ENCODE measurements at regions not wholly inside any gene's neighbourhood (a gene's known extent, or its start where the extent isn't known, plus 50 kb on each side); places are given as distances from the start of the nearest gene placed in this dataset.

GRCh38 chr7:85286446-85286845 lies 99.6 kb upstream of the SEMA3D start:
- no peak for TF ChIP-seq CTCF (IDR thresholded peaks at IDR 0.05; ENCODE audit: low read depth, low read length, missing input control)
- no peak for TF ChIP-seq HNF4G (IDR thresholded peaks at IDR 0.05)
- TF ChIP-seq, protein P1, sequence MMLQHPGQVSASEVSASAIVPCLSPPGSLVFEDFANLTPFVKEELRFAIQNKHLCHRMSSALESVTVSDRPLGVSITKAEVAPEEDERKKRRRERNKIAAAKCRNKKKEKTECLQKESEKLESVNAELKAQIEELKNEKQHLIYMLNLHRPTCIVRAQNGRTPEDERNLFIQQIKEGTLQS (IDR thresholded peaks at IDR 0.05) = no peak
- TF ChIP-seq TAF1 (conservative IDR thresholded peaks at IDR 0.05) = no peak
- no peak for TF ChIP-seq EGR1 (IDR thresholded peaks at IDR 0.05; ENCODE audit: low read depth in 2 of 2)

Measured in liver (tissue), 3 donors.